Omental fat pad (tissue), 3 donors: ENCODE measurements at regions not wholly inside any gene's neighbourhood (a gene's known extent, or its start where the extent isn't known, plus 50 kb on each side); places are given as distances from the start of the nearest gene placed in this dataset.

Experiments
- ATAC-seq: fragments of 150-250 bp; one replicate; pipeline ENCODE4 v1.9.1; 2016; ENCODE audit warnings: mild to moderate bottlenecking, moderate library complexity; ENCODE audit not compliant: low FRiP score
- DNase-seq: peaks from one replicate; pipeline ENCODE4 v3.0.0-alpha.2; 2019; ENCODE audit warnings: low spot score
- CTCF ChIP-seq, 3 donors: fragments of 450-650 bp; IDR thresholded peaks; one replicate each; pipeline ENCODE4 v1.5.1; 2016 to 2017; ENCODE audit warnings: antibody characterized with exemption in 3 of 3, mild to moderate bottlenecking in 3 of 3, moderate library complexity in 2 of 3

GRCh38 chr3:126292318-126293070 is 64.7 kb downstream of the KLF15 start:
- TF ChIP-seq CTCF (IDR thresholded peaks at IDR 0.05), result no peak
- DNase-seq (no peak), ATAC-seq (no peak)

GRCh38 chr3:126291537-126291936 is 65.7 kb downstream of the KLF15 start:
- no peak for DNase-seq

GRCh38 chr3:126291061-126291460 is 66.1 kb downstream of the KLF15 start:
- DNase-seq, result no peak
- ATAC-seq, result no peak
- TF ChIP-seq CTCF (IDR thresholded peaks at IDR 0.05), result no peak

More at GRCh38 chr3:126291537-126291936, 65.7 kb downstream of the KLF15 start:
- no peak for TF ChIP-seq CTCF (IDR thresholded peaks at IDR 0.05)
- ATAC-seq, result no peak

GRCh38 chr3:126290325-126290724 is 66.9 kb downstream of the KLF15 start:
- ATAC-seq, result no peak
- no peak for DNase-seq
- no peak for TF ChIP-seq CTCF (IDR thresholded peaks at IDR 0.05)

GRCh38 chr3:126289096-126289495 is 68.1 kb downstream of the KLF15 start:
- no peak for ATAC-seq
- no peak for TF ChIP-seq CTCF (IDR thresholded peaks at IDR 0.05)

GRCh38 chr3:126288314-126288713 is 68.9 kb downstream of the KLF15 start:
- no peak for DNase-seq
- no peak for TF ChIP-seq CTCF (IDR thresholded peaks at IDR 0.05)
- ATAC-seq, result no peak

More at GRCh38 chr3:126289096-126289495, 68.1 kb downstream of the KLF15 start:
- no peak for DNase-seq
